Adrenal gland (tissue), 9 donors: ENCODE measurements at regions not wholly inside any gene's neighbourhood (a gene's known extent, or its start where the extent isn't known, plus 50 kb on each side); places are given as distances from the start of the nearest gene placed in this dataset.
"Not testable (repeated sequence)": the region's sequence is repeated elsewhere in the genome, so short reads cannot be mapped to it uniquely, and the experiment has no call there.

Experiments
- DNase-seq, 7 donors: peaks; one replicate each; pipeline ENCODE4 v3.0.0-alpha.2; 2019 to 2020
- H3K27ac ChIP-seq, 5 donors: fragments of 200-600 bp; sonication (generic) in 4 of 5; 1 replicate in 3 of 5; 2 replicates in 2 of 5; pipeline versions ENCODE4 v1.5.1 to v1.8.0; 2016 to 2020; ENCODE audit warnings: mild to moderate bottlenecking in 1 of 5
- H3K27me3 ChIP-seq: fragments of 200-600 bp; 2 replicates; pipeline ENCODE4 v1.8.0; 2021
- H3K36me3 ChIP-seq, 2 donors: fragments of 200-600 bp; replicated peaks in 1 of 2; 1 replicate in 1 of 2; 2 replicates in 1 of 2; pipeline versions ENCODE4 v1.5.1 to v1.8.0; 2018 to 2022
- H3K4me1 ChIP-seq, 2 donors: fragments of 200-600 bp; replicated peaks in 1 of 2; 1 replicate in 1 of 2; 2 replicates in 1 of 2; pipeline versions ENCODE4 v1.5.1 to v1.8.0; 2018 to 2021
- H3K4me3 ChIP-seq, 4 donors: fragments of 200-600 bp; sonication (generic) in 3 of 4; one replicate each; pipeline ENCODE4 v1.5.1; 2016 to 2018
- H3K9me3 ChIP-seq, 3 donors: fragments of 200-600 bp; sonication (generic) in 1 of 3; replicated peaks in 1 of 3; 1 replicate in 2 of 3; 2 replicates in 1 of 3; pipeline versions ENCODE4 v1.5.1 to v1.8.0; 2016 to 2021
- CTCF ChIP-seq, 6 experiments: fragments of 450-650 bp in 4 of 6; fragments of 200-600 bp in 2 of 6; sonication (generic) in 1 of 6; IDR thresholded peaks; 1 replicate in 5 of 6; 2 replicates in 1 of 6; pipeline versions ENCODE4 v1.5.1 to v1.8.0; 2016 to 2021; ENCODE audit warnings: antibody characterized with exemption in 6 of 6, mild to moderate bottlenecking in 2 of 6, moderate library complexity in 1 of 6
- POLR2A ChIP-seq, 2 donors: fragments of 450-650 bp; IDR thresholded peaks; one replicate each; pipeline ENCODE4 v1.6.1; 2017; ENCODE audit warnings: antibody characterized with exemption in 2 of 2, mild to moderate bottlenecking in 2 of 2, moderate library complexity in 1 of 2
- WGBS, 4 donors: extraction: QIAGEN DNeasy Blood & Tissue Kit in 2 of 4; methylation state at CpG; one replicate each; pipeline versions ENCODE4 v1.1.5 to v1.1.7; 2013 to 2017; 5-methylcytosine and 5-hydroxymethylcytosine counted together
- intact Hi-C, 2 donors: fragments of 100-400 bp; cut with DNase I; formaldehyde crosslinking; loops; one replicate each; pipeline versions ENCODE4 v1.14.1 to v1.15.0; 2022 to 2023
- donor health status: healthy with polysubstance abuse.
- donor health status: Bipolar disorder and iron deficiency.
- donor health status: DM: yes; HTN: yes; CAD: no.
- donor health status: DM: no; HTN: no; CAD: no.
- donor health status: DM: no; HTN: no; CAD: no.

DNA sequence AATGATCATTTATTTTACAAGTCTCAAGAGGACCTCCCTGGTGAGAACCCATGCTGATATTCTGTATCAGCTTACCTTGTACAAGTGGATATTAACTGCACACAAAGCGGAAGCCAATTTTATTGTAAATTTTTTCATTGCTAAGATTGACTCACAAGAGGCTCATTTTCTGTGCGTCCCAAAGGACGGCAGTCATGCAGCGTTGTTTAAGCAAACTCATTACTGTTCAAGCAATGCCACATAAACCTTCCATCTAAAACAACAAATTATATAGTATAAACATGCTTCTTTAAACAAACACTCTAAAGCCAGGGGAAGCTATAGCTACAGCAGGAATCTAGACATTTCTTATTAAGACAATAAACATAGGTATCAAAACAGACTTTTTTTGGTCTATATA is 575.3 kb downstream of the FRK start:
- TF ChIP-seq POLR2A (IDR thresholded peaks at IDR 0.05) (no peak), CTCF (IDR thresholded peaks at IDR 0.05) (no peak)
- Histone ChIP-seq H3K27ac (no peak overlapping the region), H3K36me3 (no peaks in the 10 kb centered on the region), H3K27me3 (no peaks in the 10 kb centered on the region), H3K4me3 (no peak overlapping the region), H3K9me3 (no peaks in the 10 kb centered on the region), H3K4me1 (no peaks in the 10 kb centered on the region)
- WGBS, 4 donors, result 69 to 84% (median 81%) methylated on average over 4 of the region's 4 CpGs
- no peak for DNase-seq
- intact Hi-C loops, result no loop called here

- H3K4me3 ChIP-seq, H3K27me3 ChIP-seq, H3K4me1 ChIP-seq, H3K27ac ChIP-seq, H3K9me3 ChIP-seq, intact Hi-C loops, DNase-seq, H3K36me3 ChIP-seq: not testable (repeated sequence)
- WGBS, 4 donors, result 56 to 81% (median 79%) methylated on average over 3 to 4 of the region's 4 CpGs
Measured at GRCh38 chr6:115480543-115480942, 580.1 kb downstream of the FRK start.

GRCh38 chr6:115474443-115475041 is 586.1 kb downstream of the FRK start:
- Histone ChIP-seq H3K4me1 (no peaks in the 10 kb centered on the region), H3K9me3 (no peaks in the 10 kb centered on the region), H3K36me3 (no peaks in the 10 kb centered on the region), H3K4me3 (no peak overlapping the region), H3K27me3 (no peaks in the 10 kb centered on the region), H3K27ac (no peak overlapping the region)
- intact Hi-C loops, result no loop called here
- TF ChIP-seq CTCF (IDR thresholded peaks at IDR 0.05), result no peak
- no peak for TF ChIP-seq POLR2A (IDR thresholded peaks at IDR 0.05)
- no peak for DNase-seq
- 38 to 51% (median 49%) methylated on average over 3 of the region's 3 CpGs for WGBS, 4 donors

DNA sequence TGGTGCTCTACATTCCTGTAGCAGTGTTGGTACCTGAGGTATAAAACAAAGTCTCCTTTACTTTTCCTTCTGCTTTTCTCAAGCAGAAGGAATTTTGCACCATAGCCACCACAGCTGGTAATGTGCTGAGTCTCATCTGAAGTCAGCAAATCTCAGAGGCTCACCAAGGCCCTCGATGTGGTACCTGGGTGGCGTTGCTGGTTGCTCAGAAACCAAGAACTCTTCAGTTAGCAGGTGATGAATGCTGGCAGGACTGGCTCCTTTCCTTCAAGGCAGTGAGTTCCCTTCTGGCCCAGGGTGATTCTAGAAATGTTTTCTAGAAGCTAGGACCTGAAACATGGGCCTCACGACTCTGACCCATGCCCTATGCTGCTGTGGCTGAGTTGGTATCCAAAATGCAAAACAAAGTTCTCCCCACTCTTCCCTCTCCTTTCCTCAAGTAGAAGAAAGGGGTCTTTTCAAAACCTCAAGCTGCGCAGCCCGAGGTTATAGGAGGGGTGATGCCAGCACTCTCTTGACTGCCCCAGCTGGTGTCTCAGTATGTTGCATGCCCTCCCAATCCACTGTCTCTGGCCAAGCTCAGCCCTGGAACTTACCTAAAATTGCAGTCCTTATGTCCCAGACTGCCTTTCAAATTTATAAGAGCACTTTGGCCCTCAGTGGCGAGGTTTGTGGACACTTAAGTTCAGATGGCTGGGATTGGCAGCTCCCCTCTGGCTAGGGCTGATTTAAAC is 592.3 kb downstream of the FRK start:
- Histone ChIP-seq H3K4me1 (no peaks in the 10 kb centered on the region), H3K9me3 (no peaks in the 10 kb centered on the region), H3K27me3 (no peaks in the 10 kb centered on the region), H3K4me3 (no peak overlapping the region), H3K27ac (no peak overlapping the region), H3K36me3 (no peaks in the 10 kb centered on the region)
- intact Hi-C loops, result no loop called here
- 78 to 91% (median 87%) methylated on average over 6 of the region's 6 CpGs for WGBS, 4 donors
- TF ChIP-seq CTCF (IDR thresholded peaks at IDR 0.05), result no peak
- DNase-seq, result no peak

- intact Hi-C loops, result no loop called here
- Histone ChIP-seq H3K9me3 (no peaks in the 10 kb centered on the region), H3K36me3 (no peaks in the 10 kb centered on the region), H3K27ac (no peak overlapping the region), H3K4me3 (no peak overlapping the region), H3K4me1 (no peaks in the 10 kb centered on the region), H3K27me3 (no peaks in the 10 kb centered on the region)
- TF ChIP-seq POLR2A (IDR thresholded peaks at IDR 0.05), result no peak
- TF ChIP-seq CTCF (IDR thresholded peaks at IDR 0.05), result no peak
- WGBS, 4 donors, result 67 to 93% (median 83%) methylated on average over 1 to 2 of the region's 2 CpGs
- DNase-seq, result no peak
Measured at GRCh38 chr6:115467726-115468125, 593.0 kb downstream of the FRK start.
